Frontal cortex (tissue), 3 donors: ENCODE measurements at regions not wholly inside any gene's neighbourhood (a gene's known extent, or its start where the extent isn't known, plus 50 kb on each side); places are given as distances from the start of the nearest gene placed in this dataset.
A peak's percentile ranks its signal among the peaks of the same experiment; 100 is the strongest.
"Not testable (repeated sequence)": the region's sequence is repeated elsewhere in the genome, so short reads cannot be mapped to it uniquely, and the experiment has no call there.

Experiments used
- DNase-seq, 2 donors: peaks; one replicate each; pipeline ENCODE4 v3.0.0; 2012; ENCODE audit warnings: low spot score in 2 of 2
- FAIRE-seq: peaks from 2 replicates; lab custom pipeline; 2012; peaks lifted over from hg19 to GRCh38; lab: Jason Lieb, UNC
- donor health status: control.
- donor health status: control.
- donor health status: control.

- DNase-seq: no peak
- FAIRE-seq: no peak
These were observed 295.1 kb upstream of the CDYL start for GRCh38 chr6:4480788-4481735.

GRCh38 chr6:4478098-4478497, 298.1 kb upstream of the CDYL start:
- FAIRE-seq: no peak
- DNase-seq: no peak

- no peak for FAIRE-seq
- no peak for DNase-seq
These were observed 301.4 kb upstream of the CDYL start for GRCh38 chr6:4474810-4475209.

GRCh38 chr6:4472969-4473642, 303.1 kb upstream of the CDYL start:
- no peak for DNase-seq
- no peak for FAIRE-seq

- DNase-seq (no peak), FAIRE-seq (no peak)
These were observed 304.0 kb upstream of the CDYL start for GRCh38 chr6:4472222-4472621.

GRCh38 chr6:4471515-4471914, 304.7 kb upstream of the CDYL start:
- not testable (repeated sequence) for DNase-seq, FAIRE-seq

GRCh38 chr6:4470698-4471210, 305.4 kb upstream of the CDYL start:
- no peak for FAIRE-seq
- DNase-seq: no peak

- no peak for FAIRE-seq
- no peak for DNase-seq
These were observed 309.3 kb upstream of the CDYL start for GRCh38 chr6:4466769-4467480.

GRCh38 chr6:4466261-4466660, 309.9 kb upstream of the CDYL start:
- no peak for DNase-seq
- FAIRE-seq: no peak

GRCh38 chr6:4464638-4465037, 311.6 kb upstream of the CDYL start:
- DNase-seq (no peak), FAIRE-seq (no peak)

- FAIRE-seq (no peak), DNase-seq (no peak)
These were observed 313.0 kb upstream of the CDYL start for GRCh38 chr6:4463236-4463635.

- no peak for FAIRE-seq
- DNase-seq: peak in 1 of 2 donors; percentile 28
These were observed 315.4 kb upstream of the CDYL start for GRCh38 chr6:4460586-4461475.

- FAIRE-seq (no peak), DNase-seq (no peak)
These were observed 316.2 kb upstream of the CDYL start for GRCh38 chr6:4459996-4460395.

GRCh38 chr6:4459032-4459431, 317.2 kb upstream of the CDYL start:
- FAIRE-seq (no peak), DNase-seq (no peak)

- FAIRE-seq: no peak
These were observed 316.3 kb upstream of the ECI2 start for GRCh38 chr6:4451718-4452117.

GRCh38 chr6:4451081-4451480, 315.7 kb upstream of the ECI2 start:
- no peak for DNase-seq
- no peak for FAIRE-seq

More at GRCh38 chr6:4451718-4452117, 316.3 kb upstream of the ECI2 start:
- no peak for DNase-seq

GRCh38 chr6:4450237-4450636, 314.9 kb upstream of the ECI2 start:
- FAIRE-seq: no peak
- no peak for DNase-seq

- FAIRE-seq (no peak), DNase-seq (no peak)
These were observed 314.0 kb upstream of the ECI2 start for GRCh38 chr6:4449409-4449808.

GRCh38 chr6:4448841-4449240, 313.5 kb upstream of the ECI2 start:
- FAIRE-seq: no peak
- no peak for DNase-seq
